ENCODE measurements at regions not wholly inside any gene's neighbourhood (a gene's known extent, or its start where the extent isn't known, plus 50 kb on each side); places are given as distances from the start of the nearest gene placed in this dataset.

DNA sequence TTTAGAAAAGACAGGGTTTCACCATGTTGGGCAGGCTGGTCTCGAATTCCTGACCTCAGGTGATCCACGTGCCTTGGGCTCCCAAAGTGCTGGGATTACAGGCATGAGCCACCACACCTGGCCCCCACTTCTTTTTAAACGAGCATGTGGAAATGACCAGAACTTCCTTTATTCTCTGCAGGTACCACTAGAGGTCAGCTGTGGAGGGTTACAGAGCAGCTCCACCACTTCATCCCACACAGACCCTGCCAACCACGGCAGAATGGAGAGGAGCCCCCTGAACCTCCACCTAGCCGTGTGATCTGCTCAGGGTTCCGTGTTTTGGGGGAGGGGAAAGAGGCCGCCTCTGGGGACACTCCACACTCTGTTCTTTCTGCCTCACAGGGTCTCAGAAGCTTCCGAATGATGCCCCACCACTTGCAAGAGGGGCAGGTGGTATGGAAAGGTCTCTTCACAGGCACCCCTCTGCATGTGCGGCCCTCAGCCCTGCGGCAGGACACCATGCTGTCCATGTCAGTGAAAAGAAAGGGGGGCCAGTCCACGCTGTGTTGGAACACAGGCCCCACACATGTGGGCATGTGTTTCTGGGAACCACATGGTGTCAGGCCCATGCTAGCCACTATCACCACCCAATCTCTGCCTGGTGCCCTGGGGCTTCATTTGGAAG, 465.0 kb downstream of the TSHZ3 start:
- Histone ChIP-seq H3K36me3 (ENCODE audit: control insufficient read depth in 2 of 2, insufficient read depth in 2 of 2, low read length in 2 of 2) (no peaks in the 10 kb centered on the region), H3K4me3 (ENCODE audit: low read length in 2 of 2) (no peak overlapping the region), H3K27me3 (ENCODE audit: control insufficient read depth in 2 of 2, insufficient read depth in 2 of 2, low read length in 2 of 2) (no peaks in the 10 kb centered on the region), H3K9ac (ENCODE audit: low read depth in 1 of 2, low read length in 2 of 2) (no peak overlapping the region), H3K9me3 (ENCODE audit: control insufficient read depth in 2 of 2, low read length in 2 of 2) (no peaks in the 10 kb centered on the region), H3K4me1 (ENCODE audit: control insufficient read depth in 2 of 2, insufficient read depth in 2 of 2, low read length in 2 of 2) (no peaks in the 10 kb centered on the region), H3K27ac (ENCODE audit: low read depth in 2 of 2, low read length in 2 of 2) (no peak overlapping the region)

DNA sequence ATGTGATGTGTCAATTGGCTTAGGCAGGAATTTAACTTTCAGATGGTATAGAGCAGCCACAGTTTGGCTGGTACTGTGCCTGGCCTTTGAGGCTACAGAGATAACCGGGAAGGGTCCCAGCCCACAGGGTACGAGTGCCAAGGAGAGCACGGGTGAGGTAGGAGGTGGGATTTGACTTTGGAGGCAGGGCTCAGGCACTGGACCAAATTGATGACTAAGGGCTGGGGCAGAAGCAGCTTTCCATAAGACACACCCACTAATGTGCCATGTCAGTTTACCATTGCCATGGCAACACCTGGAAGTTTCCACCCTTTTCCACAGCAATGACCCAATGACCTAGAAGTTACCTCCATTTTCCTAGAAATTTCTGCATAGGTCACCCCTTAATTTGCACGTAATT, 466.2 kb downstream of the TSHZ3 start:
- Histone ChIP-seq H3K27me3 (ENCODE audit: control insufficient read depth in 2 of 2, insufficient read depth in 2 of 2, low read length in 2 of 2) (no peaks in the 10 kb centered on the region), H3K9ac (ENCODE audit: low read depth in 1 of 2, low read length in 2 of 2) (no peak overlapping the region), H3K27ac (ENCODE audit: low read depth in 2 of 2, low read length in 2 of 2) (no peak overlapping the region), H3K4me1 (ENCODE audit: control insufficient read depth in 2 of 2, insufficient read depth in 2 of 2, low read length in 2 of 2) (no peaks in the 10 kb centered on the region), H3K36me3 (ENCODE audit: control insufficient read depth in 2 of 2, insufficient read depth in 2 of 2, low read length in 2 of 2) (no peaks in the 10 kb centered on the region), H3K4me3 (ENCODE audit: low read length in 2 of 2) (no peak overlapping the region), H3K9me3 (ENCODE audit: control insufficient read depth in 2 of 2, low read length in 2 of 2) (no peaks in the 10 kb centered on the region)

DNA sequence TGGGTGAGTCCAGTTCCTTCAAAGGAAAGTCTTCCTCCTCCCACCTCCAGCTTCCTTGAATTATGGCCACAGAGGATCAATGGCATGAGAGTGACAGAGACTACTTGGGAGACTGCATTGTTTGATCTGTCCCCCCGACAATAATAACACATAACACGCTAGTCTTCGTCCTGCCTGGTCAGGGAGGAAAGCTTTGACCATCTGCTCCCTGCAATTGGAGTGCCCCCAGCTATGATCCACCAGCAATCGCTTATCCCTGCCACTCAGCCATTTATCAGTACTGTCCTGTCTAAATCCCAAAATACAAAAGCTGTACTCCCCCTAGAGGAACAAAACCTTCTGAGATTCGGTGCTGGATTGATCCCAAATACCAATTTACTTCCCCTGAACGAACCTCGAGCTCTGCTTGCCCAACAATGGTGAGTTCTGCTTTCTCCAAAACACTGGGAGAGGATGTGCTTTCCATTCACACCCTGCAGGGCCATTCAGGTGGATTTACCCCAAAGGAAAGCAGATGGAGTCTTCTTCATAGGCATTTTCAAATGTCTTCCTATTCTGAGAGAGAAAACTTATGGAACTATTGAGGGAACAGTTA, 466.7 kb downstream of the TSHZ3 start:
- Histone ChIP-seq H3K36me3 (ENCODE audit: control insufficient read depth in 2 of 2, insufficient read depth in 2 of 2, low read length in 2 of 2) (no peaks in the 10 kb centered on the region), H3K9ac (ENCODE audit: low read depth in 1 of 2, low read length in 2 of 2) (no peak overlapping the region), H3K4me3 (ENCODE audit: low read length in 2 of 2) (no peak overlapping the region), H3K27ac (ENCODE audit: low read depth in 2 of 2, low read length in 2 of 2) (no peak overlapping the region), H3K27me3 (ENCODE audit: control insufficient read depth in 2 of 2, insufficient read depth in 2 of 2, low read length in 2 of 2) (no peaks in the 10 kb centered on the region), H3K4me1 (ENCODE audit: control insufficient read depth in 2 of 2, insufficient read depth in 2 of 2, low read length in 2 of 2) (no peaks in the 10 kb centered on the region), H3K9me3 (ENCODE audit: control insufficient read depth in 2 of 2, low read length in 2 of 2) (no peaks in the 10 kb centered on the region)

DNA sequence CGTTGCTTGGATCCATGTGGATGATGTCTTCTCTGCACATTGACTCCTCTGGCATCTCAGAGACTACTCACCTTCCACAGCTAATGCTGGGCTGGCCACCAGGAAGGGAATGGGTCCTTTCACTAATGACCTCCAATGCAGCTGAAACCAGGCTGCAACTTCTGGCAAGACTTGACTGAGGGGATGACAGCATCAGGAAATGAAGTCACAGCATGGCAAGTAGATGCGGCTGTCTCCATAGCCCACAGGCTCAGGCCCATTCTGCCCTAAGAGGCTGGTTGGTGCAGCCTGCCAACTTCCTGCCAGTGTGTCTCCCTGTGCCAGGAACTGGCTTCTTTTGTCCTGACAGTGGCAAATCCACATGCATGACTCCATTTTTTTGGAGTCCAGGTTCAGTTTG, 467.3 kb downstream of the TSHZ3 start:
- H3K27ac ChIP-seq (ENCODE audit: low read depth in 2 of 2, low read length in 2 of 2), result no peak overlapping the region
- no peaks in the 10 kb centered on the region for H3K4me1 ChIP-seq (ENCODE audit: control insufficient read depth in 2 of 2, insufficient read depth in 2 of 2, low read length in 2 of 2)
- H3K9me3 ChIP-seq (ENCODE audit: control insufficient read depth in 2 of 2, low read length in 2 of 2), result no peaks in the 10 kb centered on the region
- no peaks in the 10 kb centered on the region for H3K27me3 ChIP-seq (ENCODE audit: control insufficient read depth in 2 of 2, insufficient read depth in 2 of 2, low read length in 2 of 2)
- no peaks in the 10 kb centered on the region for H3K36me3 ChIP-seq (ENCODE audit: control insufficient read depth in 2 of 2, insufficient read depth in 2 of 2, low read length in 2 of 2)
- no peak overlapping the region for H3K4me3 ChIP-seq (ENCODE audit: low read length in 2 of 2)
- no peak overlapping the region for H3K9ac ChIP-seq (ENCODE audit: low read depth in 1 of 2, low read length in 2 of 2)

DNA sequence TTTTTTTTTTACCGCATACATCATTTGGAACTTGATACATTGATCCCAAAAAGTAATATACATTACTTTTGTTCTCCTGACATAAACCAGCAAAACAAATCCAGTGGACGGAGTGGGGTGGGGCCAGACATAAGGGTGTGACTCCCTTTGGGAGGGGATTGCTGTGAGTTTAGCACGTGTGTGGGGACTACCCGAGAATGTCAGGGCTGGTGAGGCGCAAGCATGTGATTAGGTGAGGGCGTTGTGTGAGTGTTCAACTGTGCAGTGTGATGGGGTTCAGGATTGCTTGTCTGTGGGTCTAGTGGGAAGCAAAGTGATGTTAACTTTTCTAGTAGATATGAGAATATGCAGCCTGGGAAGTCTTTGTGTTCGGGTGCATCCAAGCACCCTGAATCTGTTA, 468.0 kb downstream of the TSHZ3 start:
- H3K36me3 ChIP-seq (ENCODE audit: control insufficient read depth in 2 of 2, insufficient read depth in 2 of 2, low read length in 2 of 2), result no peaks in the 10 kb centered on the region
- no peaks in the 10 kb centered on the region for H3K4me1 ChIP-seq (ENCODE audit: control insufficient read depth in 2 of 2, insufficient read depth in 2 of 2, low read length in 2 of 2)
- no peak overlapping the region for H3K9ac ChIP-seq (ENCODE audit: low read depth in 1 of 2, low read length in 2 of 2)
- H3K27me3 ChIP-seq (ENCODE audit: control insufficient read depth in 2 of 2, insufficient read depth in 2 of 2, low read length in 2 of 2), result no peaks in the 10 kb centered on the region
- no peaks in the 10 kb centered on the region for H3K9me3 ChIP-seq (ENCODE audit: control insufficient read depth in 2 of 2, low read length in 2 of 2)
- no peak overlapping the region for H3K27ac ChIP-seq (ENCODE audit: low read depth in 2 of 2, low read length in 2 of 2)
- H3K4me3 ChIP-seq (ENCODE audit: low read length in 2 of 2), result no peak overlapping the region

DNA sequence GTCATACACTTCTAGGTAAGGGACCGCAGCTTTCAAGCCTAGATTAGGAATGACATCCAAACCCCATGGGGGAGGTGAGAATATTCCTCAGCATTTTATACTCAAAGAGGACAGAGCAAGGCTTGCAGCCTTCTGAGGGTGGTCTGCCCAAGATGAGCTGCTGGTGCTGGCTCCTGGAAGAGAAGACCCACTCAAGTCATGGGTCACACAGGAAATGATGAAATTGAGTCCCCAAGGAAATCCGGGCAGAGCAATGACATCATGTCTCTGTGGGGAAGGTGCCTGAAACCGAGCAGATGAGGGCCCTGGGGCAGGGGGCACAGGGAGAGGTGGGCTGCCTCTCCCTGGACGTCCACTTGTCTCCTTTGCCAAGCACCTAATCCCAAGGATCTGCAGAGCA, 468.7 kb downstream of the TSHZ3 start:
- Histone ChIP-seq H3K9me3 (ENCODE audit: control insufficient read depth in 2 of 2, low read length in 2 of 2) (no peaks in the 10 kb centered on the region), H3K27me3 (ENCODE audit: control insufficient read depth in 2 of 2, insufficient read depth in 2 of 2, low read length in 2 of 2) (no peaks in the 10 kb centered on the region), H3K4me3 (ENCODE audit: low read length in 2 of 2) (no peak overlapping the region), H3K27ac (ENCODE audit: low read depth in 2 of 2, low read length in 2 of 2) (no peak overlapping the region), H3K36me3 (ENCODE audit: control insufficient read depth in 2 of 2, insufficient read depth in 2 of 2, low read length in 2 of 2) (no peaks in the 10 kb centered on the region), H3K9ac (ENCODE audit: low read depth in 1 of 2, low read length in 2 of 2) (no peak overlapping the region), H3K4me1 (ENCODE audit: control insufficient read depth in 2 of 2, insufficient read depth in 2 of 2, low read length in 2 of 2) (no peaks in the 10 kb centered on the region)

DNA sequence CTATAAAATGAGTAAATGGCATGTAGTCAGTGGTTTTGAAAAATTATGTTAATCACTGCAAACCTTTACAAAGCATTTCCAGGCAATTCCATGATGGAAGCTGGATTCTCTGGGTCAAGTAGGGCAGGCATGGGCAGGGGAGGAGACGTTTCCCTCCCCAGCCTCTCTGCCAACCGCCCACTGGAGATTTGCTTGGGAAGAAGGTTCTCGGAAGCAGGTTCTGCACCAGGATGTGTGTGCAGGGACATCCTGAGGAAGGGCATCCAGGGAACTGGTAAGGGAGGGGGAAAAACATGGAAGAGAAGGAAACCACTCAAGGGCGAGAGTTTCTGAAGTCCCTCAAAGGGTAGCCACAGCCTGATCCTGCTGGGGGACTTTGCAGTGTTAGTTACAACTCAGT, 469.1 kb downstream of the TSHZ3 start:
- no peaks in the 10 kb centered on the region for H3K27me3 ChIP-seq (ENCODE audit: control insufficient read depth in 2 of 2, insufficient read depth in 2 of 2, low read length in 2 of 2)
- H3K9ac ChIP-seq (ENCODE audit: low read depth in 1 of 2, low read length in 2 of 2), result no peak overlapping the region
- H3K36me3 ChIP-seq (ENCODE audit: control insufficient read depth in 2 of 2, insufficient read depth in 2 of 2, low read length in 2 of 2), result no peaks in the 10 kb centered on the region
- H3K4me3 ChIP-seq (ENCODE audit: low read length in 2 of 2), result no peak overlapping the region
- no peak overlapping the region for H3K27ac ChIP-seq (ENCODE audit: low read depth in 2 of 2, low read length in 2 of 2)
- no peaks in the 10 kb centered on the region for H3K4me1 ChIP-seq (ENCODE audit: control insufficient read depth in 2 of 2, insufficient read depth in 2 of 2, low read length in 2 of 2)
- H3K9me3 ChIP-seq (ENCODE audit: control insufficient read depth in 2 of 2, low read length in 2 of 2), result no peaks in the 10 kb centered on the region

DNA sequence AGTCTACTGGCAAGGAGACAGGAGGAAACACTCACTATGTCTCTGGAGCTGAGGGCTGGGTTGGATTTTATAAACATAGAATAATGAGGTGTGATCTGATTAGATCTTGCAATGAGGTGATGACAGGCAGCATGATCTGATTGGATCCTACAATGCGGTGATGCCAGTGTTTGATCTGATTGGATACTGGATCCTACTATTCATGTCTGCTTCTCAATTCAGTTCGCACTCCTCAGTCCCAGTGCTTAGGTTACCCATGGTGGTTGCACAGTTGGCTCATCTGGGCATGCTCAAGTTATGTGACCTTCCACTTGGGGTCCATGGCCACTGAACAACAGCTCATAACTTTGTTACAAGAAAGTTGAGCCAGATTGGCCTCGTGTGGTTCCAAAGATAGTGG, 469.5 kb downstream of the TSHZ3 start:
- H3K4me3 ChIP-seq (ENCODE audit: low read length in 2 of 2), result no peak overlapping the region
- H3K27me3 ChIP-seq (ENCODE audit: control insufficient read depth in 2 of 2, insufficient read depth in 2 of 2, low read length in 2 of 2), result no peaks in the 10 kb centered on the region
- H3K4me1 ChIP-seq (ENCODE audit: control insufficient read depth in 2 of 2, insufficient read depth in 2 of 2, low read length in 2 of 2), result no peaks in the 10 kb centered on the region
- H3K9me3 ChIP-seq (ENCODE audit: control insufficient read depth in 2 of 2, low read length in 2 of 2), result no peaks in the 10 kb centered on the region
- no peaks in the 10 kb centered on the region for H3K36me3 ChIP-seq (ENCODE audit: control insufficient read depth in 2 of 2, insufficient read depth in 2 of 2, low read length in 2 of 2)
- no peak overlapping the region for H3K9ac ChIP-seq (ENCODE audit: low read depth in 1 of 2, low read length in 2 of 2)
- no peak overlapping the region for H3K27ac ChIP-seq (ENCODE audit: low read depth in 2 of 2, low read length in 2 of 2)

DNA sequence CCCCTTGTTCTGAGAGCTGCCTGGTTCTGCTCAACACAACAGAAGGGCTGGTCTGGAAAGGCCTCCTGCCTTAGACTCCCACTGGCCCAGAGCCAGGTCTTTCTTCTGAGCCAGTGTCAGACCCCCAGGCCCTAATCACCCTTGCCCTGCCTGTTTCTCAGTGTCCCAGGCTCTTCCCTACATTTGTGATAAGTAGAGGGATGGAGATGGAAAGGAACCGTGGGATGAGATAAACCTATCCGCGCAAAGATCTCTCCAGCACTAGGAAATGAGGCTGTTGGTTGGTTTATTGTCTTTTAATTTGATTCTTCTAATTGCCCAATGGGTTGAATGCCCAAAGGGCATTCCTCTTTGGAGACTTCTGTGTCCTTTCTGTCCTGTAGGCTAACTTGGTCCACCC, 470.0 kb downstream of the TSHZ3 start:
- Histone ChIP-seq H3K27ac (ENCODE audit: low read depth in 2 of 2, low read length in 2 of 2) (no peak overlapping the region), H3K27me3 (ENCODE audit: control insufficient read depth in 2 of 2, insufficient read depth in 2 of 2, low read length in 2 of 2) (no peaks in the 10 kb centered on the region), H3K9me3 (ENCODE audit: control insufficient read depth in 2 of 2, low read length in 2 of 2) (no peaks in the 10 kb centered on the region), H3K9ac (ENCODE audit: low read depth in 1 of 2, low read length in 2 of 2) (no peak overlapping the region), H3K4me1 (ENCODE audit: control insufficient read depth in 2 of 2, insufficient read depth in 2 of 2, low read length in 2 of 2) (no peaks in the 10 kb centered on the region), H3K4me3 (ENCODE audit: low read length in 2 of 2) (no peak overlapping the region), H3K36me3 (ENCODE audit: control insufficient read depth in 2 of 2, insufficient read depth in 2 of 2, low read length in 2 of 2) (no peaks in the 10 kb centered on the region)

DNA sequence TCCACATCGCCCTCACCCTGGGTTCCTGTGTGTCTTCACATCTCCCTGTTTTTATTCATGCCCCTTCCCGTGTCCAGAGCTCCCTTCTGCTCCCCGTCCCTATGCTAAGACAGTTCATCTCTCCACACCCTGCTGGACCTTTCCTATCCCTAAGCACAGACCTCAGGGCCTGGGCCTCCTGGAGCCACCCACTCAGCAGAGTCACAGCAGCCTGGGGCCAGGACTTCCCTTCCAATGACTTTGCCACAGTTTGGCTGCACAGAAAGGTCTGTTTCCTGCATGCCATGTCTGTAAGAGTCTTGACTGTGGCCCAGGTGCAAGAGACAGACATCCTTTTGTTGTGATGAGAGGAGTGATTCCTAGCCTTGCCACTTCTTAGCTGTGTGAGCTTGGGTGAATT, 470.7 kb downstream of the TSHZ3 start:
- no peaks in the 10 kb centered on the region for H3K9me3 ChIP-seq (ENCODE audit: control insufficient read depth in 2 of 2, low read length in 2 of 2)
- H3K4me3 ChIP-seq (ENCODE audit: low read length in 2 of 2), result no peak overlapping the region
- no peak overlapping the region for H3K27ac ChIP-seq (ENCODE audit: low read depth in 2 of 2, low read length in 2 of 2)
- no peaks in the 10 kb centered on the region for H3K4me1 ChIP-seq (ENCODE audit: control insufficient read depth in 2 of 2, insufficient read depth in 2 of 2, low read length in 2 of 2)
- H3K9ac ChIP-seq (ENCODE audit: low read depth in 1 of 2, low read length in 2 of 2), result no peak overlapping the region
- no peaks in the 10 kb centered on the region for H3K36me3 ChIP-seq (ENCODE audit: control insufficient read depth in 2 of 2, insufficient read depth in 2 of 2, low read length in 2 of 2)
- H3K27me3 ChIP-seq (ENCODE audit: control insufficient read depth in 2 of 2, insufficient read depth in 2 of 2, low read length in 2 of 2), result no peaks in the 10 kb centered on the region

Measured in mucosa of rectum (tissue), 2 donors.